GM18499 (cell line): ENCODE measurements at regions not wholly inside any gene's neighbourhood (a gene's known extent, or its start where the extent isn't known, plus 50 kb on each side); places are given as distances from the start of the nearest gene placed in this dataset.

Experiments used
- ATAC-seq: cut with Tn5 transposase; IDR thresholded peaks from one replicate; pipeline ENCODE4 v1.9.1; 2021; ENCODE audit warnings: moderate number of reproducible peaks; ENCODE audit not compliant: insufficient read depth, unreplicated experiment

DNA sequence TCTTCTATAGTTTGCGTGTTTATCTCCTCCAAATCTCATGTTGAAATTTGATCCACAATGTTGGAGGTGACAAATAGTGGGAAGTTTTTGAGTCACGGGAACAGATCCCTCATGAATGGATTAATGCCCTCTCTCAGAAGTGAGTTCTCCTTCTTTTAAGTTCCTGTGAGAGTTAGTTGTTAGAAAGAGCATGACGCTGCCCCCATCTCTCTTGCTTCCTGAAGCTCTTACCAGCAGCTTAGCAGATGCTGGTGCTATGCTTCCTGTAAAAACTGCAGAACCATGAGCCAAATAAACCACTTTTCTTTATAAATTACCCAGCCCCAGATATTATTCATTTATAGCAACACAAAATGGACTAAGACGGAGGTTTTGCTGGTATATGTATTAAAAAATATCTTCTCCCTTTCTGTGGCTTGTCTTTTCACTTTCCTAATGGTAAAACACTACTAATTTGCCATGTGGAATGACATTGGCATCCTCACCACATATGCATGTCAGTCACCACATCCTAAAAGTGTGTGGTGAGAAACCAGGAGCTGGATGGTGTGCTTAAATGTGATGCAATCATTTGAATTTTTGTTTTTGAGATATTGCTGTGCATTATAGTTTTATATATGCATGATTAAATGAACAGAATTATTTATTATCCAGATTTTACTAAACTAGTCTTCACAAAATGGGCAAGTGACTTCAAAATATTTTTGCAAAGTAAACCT lies 449.3 kb downstream of the ADAMTS20 start:
- ATAC-seq: no peak

DNA sequence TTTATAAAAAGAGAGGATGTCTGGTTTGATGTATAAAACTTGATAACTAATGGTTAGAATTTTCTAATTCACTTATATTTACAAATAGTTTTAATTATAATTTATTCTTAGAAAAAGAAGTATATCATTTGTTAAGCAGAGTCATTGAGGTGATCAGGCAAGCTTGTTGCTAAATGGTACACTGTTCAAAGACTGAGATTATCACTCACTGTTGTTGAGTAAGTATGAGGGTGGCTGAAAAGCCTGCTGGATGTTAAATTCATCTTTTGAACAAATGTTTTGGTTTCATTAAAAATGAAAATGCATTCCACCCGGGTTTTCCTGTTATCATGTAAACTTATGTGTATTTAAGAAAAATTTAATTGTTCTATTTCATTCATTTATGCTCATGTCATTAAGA lies 451.8 kb downstream of the ADAMTS20 start:
- ATAC-seq: no peak

DNA sequence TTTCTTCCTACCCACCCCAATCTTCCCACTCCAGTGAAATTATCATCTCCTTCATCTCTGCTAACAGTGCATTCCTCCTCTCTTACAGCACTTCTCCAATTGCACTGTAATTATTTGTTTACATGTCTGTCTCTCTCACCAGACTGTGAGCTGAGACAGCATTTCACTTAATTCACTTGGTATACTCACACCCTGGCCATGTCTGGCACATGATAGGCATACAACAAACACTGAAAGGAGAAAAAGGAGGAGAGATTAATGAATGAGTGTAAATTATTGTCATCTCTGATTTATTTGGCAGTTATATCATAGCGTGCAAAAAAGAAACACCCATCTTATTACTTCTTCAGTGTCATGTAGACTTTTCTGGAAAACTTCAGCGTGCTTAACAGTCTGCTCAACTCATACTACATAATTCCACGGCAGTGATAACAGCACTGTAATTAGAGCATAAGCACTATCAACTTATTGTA lies 452.3 kb downstream of the ADAMTS20 start:
- no peak for ATAC-seq

DNA sequence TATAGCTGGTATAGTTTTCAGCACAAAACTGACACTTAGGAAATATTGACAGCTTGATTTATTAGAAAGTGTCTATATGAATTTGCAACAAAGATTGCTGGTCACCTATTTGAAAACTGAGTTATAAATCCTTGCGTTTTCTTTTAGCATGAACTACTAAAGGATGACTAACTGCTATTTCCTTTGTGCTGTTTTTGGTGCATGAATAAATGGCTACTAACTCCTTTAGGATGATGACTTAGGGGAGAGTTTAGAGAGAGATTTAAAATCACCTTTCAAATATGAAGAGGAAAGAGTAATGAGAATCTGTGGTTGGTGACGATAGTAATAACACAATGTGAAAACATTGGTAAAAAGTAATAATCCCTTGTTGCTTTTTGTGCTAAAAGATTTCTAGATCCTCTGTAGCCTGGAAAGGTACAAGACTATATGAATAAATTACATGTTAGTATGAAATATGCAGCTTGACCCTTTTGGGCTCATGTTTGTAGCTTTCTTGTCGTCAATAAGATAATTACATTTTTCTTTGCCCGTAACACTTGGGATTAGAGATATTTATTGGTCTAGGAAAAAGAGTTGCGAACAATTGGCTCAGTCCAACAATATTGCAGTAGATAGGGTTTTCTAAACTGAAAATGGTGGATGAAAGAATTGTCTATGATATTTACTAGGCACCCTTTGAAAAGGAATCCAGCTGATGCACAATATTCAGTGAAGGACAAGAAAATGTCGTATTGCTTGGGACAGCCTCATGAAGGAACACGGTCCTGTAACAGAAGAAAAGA lies 453.0 kb downstream of the ADAMTS20 start:
- ATAC-seq: no peak

DNA sequence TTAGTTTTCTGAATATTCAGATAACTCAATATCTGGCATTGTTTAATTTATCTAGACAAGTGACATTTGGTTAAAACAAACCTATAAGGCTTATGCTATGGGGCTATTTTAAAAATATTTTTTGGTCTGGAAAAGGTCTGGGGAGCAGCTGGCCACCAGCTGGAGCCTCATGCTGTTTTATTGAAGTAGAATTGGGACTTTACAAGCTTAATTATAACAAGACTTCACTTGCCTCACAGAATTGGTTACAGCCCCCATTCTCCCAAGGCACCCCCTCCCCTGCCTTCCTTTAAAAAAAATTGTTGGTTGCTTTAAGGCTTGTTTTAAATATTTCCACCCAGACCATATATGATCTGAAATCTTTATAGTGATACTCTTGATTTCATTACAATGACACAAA lies 453.9 kb downstream of the ADAMTS20 start:
- ATAC-seq: no peak

DNA sequence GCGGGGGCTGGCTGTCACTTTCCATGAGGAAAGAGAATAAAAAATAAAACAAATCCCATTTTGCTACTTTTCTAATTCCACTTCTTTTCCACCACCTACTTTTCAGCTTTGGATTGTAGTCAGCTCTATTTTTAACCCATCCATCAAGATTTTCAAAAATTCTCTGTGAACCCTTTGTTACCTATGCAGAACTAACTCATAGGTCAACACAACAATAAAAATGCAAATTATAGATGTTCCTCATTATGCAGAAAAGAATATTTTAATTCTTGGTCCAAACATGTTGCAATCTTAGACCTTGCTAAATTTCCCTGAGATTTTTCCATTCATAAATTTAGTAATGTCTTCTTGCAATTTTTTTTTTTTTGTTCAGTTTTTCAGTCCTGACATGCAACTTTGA lies 454.5 kb downstream of the ADAMTS20 start:
- no peak for ATAC-seq

DNA sequence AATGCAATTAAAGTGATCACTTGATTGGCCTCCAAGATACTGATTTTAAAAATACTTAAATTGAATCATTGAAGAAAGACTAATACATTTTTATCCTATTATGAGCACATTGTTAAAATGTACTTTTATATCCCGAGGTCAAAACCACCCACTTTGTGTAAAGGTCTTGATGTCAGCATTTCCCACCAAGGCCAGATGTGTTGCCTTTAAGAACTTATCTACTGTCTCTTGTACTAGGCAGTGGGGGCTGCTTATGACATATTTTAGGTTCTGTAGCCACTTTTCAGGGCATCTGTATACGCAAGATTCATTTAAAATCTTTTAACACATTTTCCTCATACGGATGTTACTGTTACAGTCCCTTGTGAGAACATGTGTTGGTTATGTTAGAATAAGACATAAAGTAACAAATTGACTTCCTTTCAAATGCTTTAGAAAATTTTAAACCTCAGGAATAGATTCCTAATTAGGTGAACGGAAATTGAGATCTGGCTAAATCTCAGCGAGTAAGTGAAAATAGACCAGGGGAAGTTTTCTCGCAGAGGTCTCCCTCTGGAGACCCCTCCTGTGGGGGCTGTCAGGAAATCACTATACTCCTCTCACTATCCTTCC lies 456.2 kb downstream of the ADAMTS20 start:
- no peak for ATAC-seq

DNA sequence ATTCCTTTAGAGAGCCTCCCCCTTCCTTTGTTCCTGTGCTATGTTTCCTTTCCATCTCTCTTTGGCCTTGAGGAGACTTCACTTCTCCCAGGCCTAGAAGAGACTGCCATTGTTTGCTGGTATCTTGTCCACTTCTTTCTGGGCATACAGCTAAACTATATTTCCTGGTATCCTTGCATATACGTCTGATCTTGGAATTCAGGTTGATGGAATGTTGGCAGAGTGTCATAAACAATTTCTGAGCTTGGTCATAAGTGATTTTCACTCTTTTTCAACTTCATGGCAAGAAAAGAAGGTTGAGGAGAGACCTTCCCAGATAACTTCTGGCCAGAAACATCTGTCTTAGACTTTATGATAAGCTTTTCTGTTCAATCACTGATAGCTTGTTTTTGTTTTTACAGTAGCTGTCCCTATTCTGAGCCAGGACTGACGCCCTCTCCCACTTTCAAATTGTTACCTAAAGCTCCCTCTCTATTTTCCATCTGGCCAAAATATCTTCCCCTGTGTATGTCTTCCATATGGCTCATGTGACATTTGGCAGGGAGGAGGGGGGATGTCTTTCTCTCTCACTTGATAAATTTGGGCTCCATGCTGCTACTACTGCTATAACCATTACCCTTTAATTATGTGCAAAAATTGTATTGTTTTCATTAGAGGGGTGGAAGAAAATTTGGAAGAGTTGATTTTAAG lies 457.0 kb downstream of the ADAMTS20 start:
- ATAC-seq: no peak

DNA sequence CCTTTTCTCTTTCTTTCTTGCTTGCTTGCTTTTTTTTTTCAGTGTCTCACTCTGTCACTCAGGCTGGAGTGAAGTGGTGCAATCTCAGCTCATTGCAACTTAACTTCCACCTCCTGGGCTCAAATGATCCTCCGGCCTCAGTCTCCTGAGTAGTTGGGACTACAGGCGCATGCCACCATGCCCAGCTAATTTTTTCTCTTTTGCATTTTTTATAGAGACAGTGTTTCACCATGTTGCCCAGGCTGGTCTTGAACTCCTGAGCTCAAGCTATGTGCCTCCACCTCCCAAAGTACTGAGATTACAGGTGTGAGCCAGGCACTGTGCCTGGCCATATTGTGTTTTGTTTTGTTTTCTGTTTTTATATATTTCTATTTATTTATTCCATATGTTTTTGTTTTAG lies 461.0 kb downstream of the ADAMTS20 start:
- no peak for ATAC-seq

DNA sequence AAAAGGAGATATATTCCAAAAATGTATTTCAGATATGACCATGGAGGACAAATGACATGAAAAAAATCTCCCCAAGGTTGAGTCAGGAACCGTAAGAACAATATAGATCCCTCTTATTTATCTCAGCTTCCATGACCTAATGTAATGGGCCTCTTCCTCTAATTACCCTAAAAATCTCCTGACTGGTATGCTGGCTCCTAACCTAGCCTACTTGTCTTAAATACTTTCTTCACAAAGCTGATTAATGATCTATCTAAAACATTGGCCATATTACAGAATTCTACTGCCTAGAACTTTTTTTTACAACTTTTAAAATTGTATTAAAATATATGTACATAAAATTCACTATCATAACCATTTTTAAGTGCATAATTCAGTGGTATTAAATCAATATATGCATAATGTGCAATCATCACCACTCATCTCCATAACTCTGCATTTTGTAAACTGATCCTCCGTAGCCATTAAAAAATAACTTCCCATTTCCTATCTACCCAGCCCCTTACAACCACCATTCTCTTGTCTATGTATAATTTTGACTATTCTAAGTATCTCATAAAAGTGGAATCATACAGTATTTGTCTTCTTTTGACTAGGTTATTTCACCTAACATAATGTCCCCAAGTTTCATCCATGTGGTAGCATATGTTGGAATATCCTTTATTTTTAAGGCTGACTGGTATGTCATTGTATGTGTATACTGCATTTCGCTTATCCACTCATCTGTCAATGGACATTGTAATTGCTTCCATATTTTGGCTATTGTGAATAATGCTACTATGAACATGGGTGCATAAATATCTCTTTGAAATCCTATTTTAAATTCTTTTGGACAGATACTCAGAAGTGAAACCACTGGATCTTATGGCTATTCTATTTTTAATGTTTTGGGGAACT lies 464.6 kb downstream of the ADAMTS20 start:
- ATAC-seq: no peak

DNA sequence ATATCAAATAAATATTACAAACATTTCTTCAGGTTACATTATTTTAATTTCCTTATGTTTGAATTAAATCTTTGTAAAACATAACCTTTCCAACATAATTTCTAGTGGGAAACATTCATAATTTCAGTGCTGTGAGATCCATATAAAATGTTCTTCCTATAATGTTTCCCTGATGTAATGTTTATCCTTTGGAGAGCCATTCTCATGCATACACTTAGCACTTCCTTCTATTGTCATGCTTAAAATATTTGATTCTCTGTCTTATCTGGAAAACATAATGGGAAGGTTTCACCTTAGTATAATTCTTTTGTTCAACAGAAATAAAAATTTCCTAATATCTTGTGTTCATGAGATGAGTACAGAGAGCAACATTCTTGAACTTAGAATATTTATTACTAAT lies 472.5 kb downstream of the ADAMTS20 start:
- ATAC-seq: no peak

DNA sequence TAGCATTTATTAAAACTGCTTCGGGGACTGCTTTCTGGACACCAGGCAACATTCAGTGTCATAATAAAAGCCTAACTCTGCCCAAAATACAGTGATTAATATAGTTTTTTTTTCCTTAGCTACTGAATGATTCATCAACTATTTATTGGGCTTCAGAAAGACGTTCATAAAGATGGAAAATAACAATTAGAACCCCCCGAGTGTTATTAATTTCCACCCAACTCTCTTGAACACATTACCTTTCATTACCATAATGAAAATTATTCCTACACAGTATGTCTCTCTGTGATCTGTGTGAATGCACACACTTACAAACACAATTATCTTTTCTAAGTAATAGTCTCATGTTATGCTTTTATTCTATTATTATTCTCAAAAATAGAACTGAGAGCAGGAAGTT lies 473.0 kb downstream of the ADAMTS20 start:
- ATAC-seq: no peak

DNA sequence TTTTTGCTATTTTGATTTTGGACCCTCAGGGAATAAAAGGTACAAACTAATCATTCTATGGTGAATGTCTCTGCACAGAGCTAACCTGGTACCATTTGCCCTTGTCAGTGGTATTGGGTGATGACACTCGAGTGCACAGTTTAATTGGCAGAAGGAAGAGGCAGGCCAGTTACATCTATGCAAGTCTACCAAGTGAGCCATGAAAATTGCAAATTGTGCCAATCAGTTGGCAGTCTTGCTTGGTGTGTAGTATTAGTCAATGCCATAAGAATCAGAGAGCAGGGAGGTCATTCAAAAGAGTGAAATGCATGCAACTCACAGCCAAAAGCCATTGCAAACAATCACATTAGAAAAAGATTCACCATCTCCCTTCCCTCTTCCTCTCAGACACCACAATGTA lies 479.6 kb downstream of the ADAMTS20 start:
- no peak for ATAC-seq

DNA sequence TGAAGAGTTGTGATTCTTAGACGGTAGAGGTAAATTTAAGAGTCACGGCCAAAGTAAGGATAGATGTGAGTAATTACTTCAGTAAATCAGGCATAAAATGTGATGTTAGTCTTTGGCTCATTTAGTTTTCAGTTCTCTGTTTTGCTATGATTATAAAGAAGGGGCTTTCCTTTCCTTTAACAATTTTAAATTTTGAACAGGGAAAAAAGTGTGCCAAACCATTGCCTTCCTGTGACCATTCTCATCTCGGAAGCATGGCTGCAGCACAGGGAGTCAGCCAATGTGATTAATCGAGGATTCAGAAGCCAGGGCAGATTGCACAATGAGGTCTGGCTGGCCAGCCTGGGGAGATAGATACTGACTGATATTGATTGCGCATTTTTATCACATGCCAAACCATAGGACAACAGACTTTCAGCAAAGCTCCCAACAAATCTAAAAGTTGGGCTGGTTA lies 480.2 kb upstream of the PRICKLE1 start:
- ATAC-seq: no peak

DNA sequence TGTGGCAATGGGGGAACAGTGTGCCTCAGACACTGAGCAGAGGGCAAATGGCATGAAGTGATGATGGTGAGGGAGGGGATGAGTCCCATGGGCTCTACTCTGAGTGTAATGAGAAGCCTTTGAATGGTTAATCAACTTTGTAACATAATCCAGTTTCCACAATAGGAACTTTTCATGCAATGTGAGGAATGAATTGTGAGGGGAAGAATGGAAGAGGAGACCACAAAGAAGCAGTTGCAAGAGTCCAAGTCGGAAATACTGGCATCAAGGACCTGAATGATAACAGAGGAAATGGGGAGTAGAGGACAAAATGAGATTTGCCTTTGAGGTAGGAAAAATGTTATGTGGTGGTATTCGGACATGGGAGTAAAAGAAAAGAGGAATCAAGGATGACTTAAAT lies 476.9 kb upstream of the PRICKLE1 start:
- ATAC-seq: no peak

DNA sequence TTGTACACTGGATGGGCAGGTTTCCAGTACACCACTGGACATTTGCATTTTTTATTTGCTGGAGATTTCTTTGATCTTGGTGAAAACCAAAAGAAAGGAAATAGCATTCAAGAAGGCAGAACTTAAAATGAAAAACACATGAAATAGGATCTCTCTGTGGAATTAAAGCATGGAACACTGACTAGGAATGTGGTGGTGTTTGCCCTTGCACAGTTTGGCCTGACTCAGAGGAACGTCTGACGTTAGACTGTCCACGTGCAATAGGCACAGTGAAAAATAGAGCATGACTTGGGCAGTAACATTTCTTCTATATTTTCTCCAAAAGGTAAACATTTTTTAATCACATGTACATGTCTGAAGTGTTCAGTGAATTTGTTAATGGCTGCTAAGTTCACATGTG lies 474.1 kb upstream of the PRICKLE1 start:
- ATAC-seq: no peak

DNA sequence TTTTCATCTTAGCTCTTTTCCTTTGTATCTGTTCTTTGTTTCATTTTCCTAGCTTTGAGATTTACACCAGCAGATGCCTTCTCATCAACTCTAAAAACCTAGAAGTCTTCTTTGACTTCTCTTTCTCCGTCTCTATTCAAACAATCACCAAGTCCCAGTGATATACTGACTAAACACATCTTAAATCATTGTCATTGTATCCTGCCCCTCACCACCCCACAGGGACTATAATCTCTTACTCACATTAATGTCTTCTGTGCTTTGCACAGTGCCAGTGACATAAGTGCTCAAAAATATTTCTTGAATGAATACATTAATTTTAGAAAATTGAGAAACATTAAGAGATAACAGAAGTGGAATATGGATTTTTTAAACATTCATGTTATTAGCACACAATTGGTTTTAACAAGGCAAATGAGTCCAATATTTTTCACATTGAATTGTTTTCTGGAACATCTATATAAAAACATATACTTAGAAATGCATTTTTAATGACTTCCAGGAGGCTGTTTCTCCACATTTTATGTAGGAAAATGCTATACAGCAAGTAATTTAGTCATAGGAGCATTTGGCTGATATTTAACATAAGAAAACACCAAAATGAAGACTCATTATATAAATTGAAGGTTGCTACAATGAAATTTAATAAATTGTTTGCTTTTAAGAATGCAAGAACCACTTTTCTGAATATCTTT lies 472.8 kb upstream of the PRICKLE1 start:
- ATAC-seq: no peak

DNA sequence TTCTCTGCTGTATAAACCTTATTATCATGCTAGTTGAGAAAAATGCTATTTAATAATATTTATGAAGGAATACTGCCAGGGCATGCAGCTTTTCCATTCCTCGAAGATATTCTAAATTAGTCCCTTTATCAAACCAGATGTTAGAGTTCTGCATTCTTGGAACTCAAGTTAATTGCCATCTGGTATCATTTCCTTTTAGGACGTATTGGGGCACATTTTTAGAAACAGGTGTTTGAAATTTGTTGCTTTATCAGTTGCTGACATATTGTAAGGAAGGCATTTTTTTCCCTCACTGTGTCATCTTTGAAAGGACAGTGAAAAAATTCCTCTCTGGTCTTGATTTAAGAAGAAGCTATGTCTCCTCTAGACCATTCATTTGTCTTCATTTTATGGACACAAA lies 471.2 kb upstream of the PRICKLE1 start:
- ATAC-seq: no peak

DNA sequence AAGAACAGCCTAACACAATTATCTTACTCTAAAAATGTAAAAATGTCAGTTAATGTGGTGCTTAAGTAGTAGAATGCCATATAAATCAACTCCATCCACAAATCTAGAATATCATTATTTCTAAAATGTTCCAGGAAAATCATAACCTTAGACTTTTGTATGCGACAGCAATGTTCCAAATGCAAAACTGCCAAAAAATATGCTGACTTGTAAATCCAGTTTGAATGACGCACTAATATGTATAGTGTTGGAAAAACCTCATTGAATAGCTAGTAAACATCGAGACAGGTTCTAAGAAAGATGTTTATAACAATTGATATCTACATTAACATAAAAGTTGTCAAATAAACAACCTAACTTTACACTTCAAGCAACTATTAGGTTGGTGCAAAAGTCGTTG lies 469.1 kb upstream of the PRICKLE1 start:
- no peak for ATAC-seq
